Colonic mucosa (tissue), 4 donors: ENCODE measurements at regions not wholly inside any gene's neighbourhood (a gene's known extent, or its start where the extent isn't known, plus 50 kb on each side); places are given as distances from the start of the nearest gene placed in this dataset.

Source experiments
- DNase-seq: peaks from one replicate; pipeline ENCODE4 v3.0.0-alpha.2; 2020
- H3K27ac ChIP-seq: fragments of 200-600 bp; one replicate; pipeline ENCODE4 v1.8.0; 2021
- H3K27me3 ChIP-seq: fragments of 200-600 bp; one replicate; pipeline ENCODE4 v1.8.0; 2021
- H3K36me3 ChIP-seq: fragments of 200-600 bp; one replicate; pipeline ENCODE4 v1.8.0; 2021
- H3K4me1 ChIP-seq: fragments of 200-600 bp; one replicate; pipeline ENCODE4 v1.8.0; 2021; ENCODE audit warnings: mild to moderate bottlenecking
- H3K4me3 ChIP-seq: fragments of 200-600 bp; one replicate; pipeline ENCODE4 v1.8.0; 2021
- H3K9ac ChIP-seq, 2 donors: one replicate each; pipeline ENCODE4 v1.7.0; 2013; ENCODE audit warnings: control low read depth in 2 of 2, low read depth in 2 of 2, low read length in 2 of 2
- H3K9me3 ChIP-seq: fragments of 200-600 bp; one replicate; pipeline ENCODE4 v1.8.0; 2021
- intact Hi-C: fragments of 100-400 bp; cut with DNase I; formaldehyde crosslinking; loops from one replicate; pipeline ENCODE4 v1.14.1; 2022
- TF ChIP-seq, protein P1 (sequence below): fragments of 200-600 bp; IDR thresholded peaks from one replicate; pipeline ENCODE4 v1.8.0; 2022; ENCODE audit warnings: antibody characterized with exemption, mild to moderate bottlenecking
- donor health status: healthy.
- donor health status: DM: no; HTN: no; CAD: no.
- donor health status: DM: no; HTN: no; CAD: no.

DNA sequence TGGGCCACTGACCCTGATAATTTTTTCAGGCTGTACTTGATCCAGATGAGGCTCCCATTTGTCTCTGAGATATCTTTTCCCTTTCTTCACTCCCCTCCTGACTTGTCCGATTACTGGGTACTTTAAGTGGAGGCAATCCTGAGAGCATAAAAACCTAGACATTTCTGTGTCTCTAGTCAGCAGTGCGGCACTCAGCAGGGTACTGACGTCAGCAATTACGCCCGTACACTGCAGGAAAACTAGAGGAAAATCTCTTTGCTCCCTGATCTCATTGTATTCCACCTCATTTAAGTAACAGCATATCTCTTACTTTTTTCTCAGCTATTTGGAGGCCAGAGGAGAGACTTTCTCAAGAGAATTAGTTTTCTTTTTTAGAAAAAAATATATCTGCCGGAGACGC lies 315.5 kb upstream of the OR4E1 start:
- intact Hi-C loops = no loop called here
- Histone ChIP-seq H3K27ac (no peak overlapping the region), H3K36me3 (no peaks in the 10 kb centered on the region), H3K9ac (no peak overlapping the region), H3K4me1 (no peaks in the 10 kb centered on the region), H3K9me3 (no peaks in the 10 kb centered on the region), H3K27me3 (no peaks in the 10 kb centered on the region), H3K4me3 (no peak overlapping the region)
- no peak for DNase-seq
- TF ChIP-seq, protein P1, sequence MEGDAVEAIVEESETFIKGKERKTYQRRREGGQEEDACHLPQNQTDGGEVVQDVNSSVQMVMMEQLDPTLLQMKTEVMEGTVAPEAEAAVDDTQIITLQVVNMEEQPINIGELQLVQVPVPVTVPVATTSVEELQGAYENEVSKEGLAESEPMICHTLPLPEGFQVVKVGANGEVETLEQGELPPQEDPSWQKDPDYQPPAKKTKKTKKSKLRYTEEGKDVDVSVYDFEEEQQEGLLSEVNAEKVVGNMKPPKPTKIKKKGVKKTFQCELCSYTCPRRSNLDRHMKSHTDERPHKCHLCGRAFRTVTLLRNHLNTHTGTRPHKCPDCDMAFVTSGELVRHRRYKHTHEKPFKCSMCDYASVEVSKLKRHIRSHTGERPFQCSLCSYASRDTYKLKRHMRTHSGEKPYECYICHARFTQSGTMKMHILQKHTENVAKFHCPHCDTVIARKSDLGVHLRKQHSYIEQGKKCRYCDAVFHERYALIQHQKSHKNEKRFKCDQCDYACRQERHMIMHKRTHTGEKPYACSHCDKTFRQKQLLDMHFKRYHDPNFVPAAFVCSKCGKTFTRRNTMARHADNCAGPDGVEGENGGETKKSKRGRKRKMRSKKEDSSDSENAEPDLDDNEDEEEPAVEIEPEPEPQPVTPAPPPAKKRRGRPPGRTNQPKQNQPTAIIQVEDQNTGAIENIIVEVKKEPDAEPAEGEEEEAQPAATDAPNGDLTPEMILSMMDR = no peak

DNA sequence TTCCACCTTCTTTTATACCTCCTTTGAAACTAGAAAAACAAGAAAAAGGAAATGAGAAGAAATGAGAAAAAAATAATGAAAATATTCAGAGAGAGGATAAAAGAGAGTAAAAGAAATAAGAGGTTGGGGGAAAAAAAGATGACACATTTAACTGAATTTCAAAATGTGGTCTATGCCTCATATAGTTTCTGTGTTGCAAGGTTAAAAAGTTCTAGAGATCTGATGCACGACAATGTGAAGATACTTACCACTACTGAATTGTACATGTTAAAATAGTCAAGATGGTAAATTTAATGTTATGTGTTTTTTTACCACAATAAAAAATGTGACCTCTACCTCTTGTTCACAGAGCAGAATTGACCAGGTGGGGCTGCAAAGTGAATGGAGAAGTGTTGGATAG lies 314.8 kb upstream of the OR4E1 start:
- Histone ChIP-seq H3K9me3 (no peaks in the 10 kb centered on the region), H3K27me3 (no peaks in the 10 kb centered on the region), H3K4me3 (no peak overlapping the region), H3K9ac (no peak overlapping the region), H3K4me1 (no peaks in the 10 kb centered on the region), H3K36me3 (no peaks in the 10 kb centered on the region), H3K27ac (no peak overlapping the region)
- TF ChIP-seq, protein P1 = no peak
- DNase-seq = no peak
- intact Hi-C loops = no loop called here

DNA sequence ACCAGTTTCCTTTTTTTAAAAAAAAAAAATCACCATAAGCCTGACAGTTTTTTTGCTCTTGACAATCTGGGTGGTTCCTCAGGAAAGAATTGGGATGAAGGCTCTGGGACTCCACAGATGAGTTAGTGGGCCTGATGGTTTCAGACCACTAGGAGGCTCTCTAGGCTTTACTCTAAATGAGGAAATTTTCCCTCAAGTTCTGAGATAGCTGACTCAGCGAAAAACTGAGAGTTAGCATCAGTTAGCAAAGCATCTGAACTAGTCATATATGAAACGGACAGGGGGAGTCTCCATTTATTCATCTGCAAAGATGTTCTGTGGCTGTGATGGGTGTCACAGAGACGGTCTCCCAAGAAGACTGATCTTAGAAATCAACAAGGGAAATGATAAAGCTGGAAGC lies 314.3 kb upstream of the OR4E1 start:
- no peaks in the 10 kb centered on the region for H3K27me3 ChIP-seq
- no peaks in the 10 kb centered on the region for H3K4me1 ChIP-seq
- no peak overlapping the region for H3K27ac ChIP-seq
- H3K9me3 ChIP-seq = no peaks in the 10 kb centered on the region
- intact Hi-C loops = no loop called here
- no peaks in the 10 kb centered on the region for H3K36me3 ChIP-seq
- H3K9ac ChIP-seq = no peak overlapping the region
- TF ChIP-seq, protein P1 = no peak
- no peak for DNase-seq
- no peak overlapping the region for H3K4me3 ChIP-seq

DNA sequence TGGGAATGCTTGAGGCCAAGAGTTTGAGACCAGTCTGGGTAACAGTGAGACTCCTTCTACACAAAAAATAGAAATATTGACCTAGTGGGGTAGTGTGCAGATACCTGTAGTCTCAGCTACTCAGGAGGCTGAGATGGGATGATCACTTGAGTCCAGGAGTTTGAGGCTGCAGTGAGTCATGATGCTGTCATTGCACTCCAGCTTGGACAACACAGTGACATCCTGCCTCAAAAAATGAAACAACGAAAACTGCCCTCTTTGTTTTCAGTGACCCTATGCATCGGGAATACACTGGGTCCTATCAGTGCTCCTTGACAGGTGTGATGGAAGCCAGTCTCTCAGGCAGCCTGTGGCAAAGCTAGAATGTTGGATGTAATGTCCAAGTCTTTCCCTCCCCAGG lies 311.5 kb upstream of the OR4E1 start:
- H3K9ac ChIP-seq = no peak overlapping the region
- no peak overlapping the region for H3K27ac ChIP-seq
- no peaks in the 10 kb centered on the region for H3K4me1 ChIP-seq
- TF ChIP-seq, protein P1 = no peak
- H3K4me3 ChIP-seq = no peak overlapping the region
- no peak for DNase-seq
- no peaks in the 10 kb centered on the region for H3K27me3 ChIP-seq
- intact Hi-C loops = no loop called here
- no peaks in the 10 kb centered on the region for H3K9me3 ChIP-seq
- no peaks in the 10 kb centered on the region for H3K36me3 ChIP-seq

DNA sequence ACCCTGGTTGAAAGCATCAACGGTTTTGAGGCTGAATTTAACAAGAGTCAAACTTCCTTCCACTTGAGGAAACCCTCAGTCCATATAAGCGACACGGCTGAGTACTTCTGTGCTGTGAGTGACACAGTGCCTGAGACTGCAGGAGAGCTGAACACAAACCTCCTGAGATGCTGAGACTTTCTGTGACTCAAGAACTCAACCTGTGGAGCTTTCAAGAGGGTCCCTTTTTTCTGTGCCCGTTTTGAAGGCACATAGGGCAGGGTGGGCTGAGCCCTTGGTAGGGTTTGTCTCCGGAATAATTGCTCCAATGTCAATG lies 305.3 kb upstream of the OR4E1 start:
- H3K9me3 ChIP-seq = no peaks in the 10 kb centered on the region

More for the DNA sequence above, 305.3 kb upstream of the OR4E1 start:
- Histone ChIP-seq H3K27me3 (no peaks in the 10 kb centered on the region), H3K27ac (no peak overlapping the region), H3K4me1 (no peaks in the 10 kb centered on the region), H3K36me3 (no peaks in the 10 kb centered on the region), H3K9ac (no peak overlapping the region), H3K4me3 (no peak overlapping the region)
- intact Hi-C loops = no loop called here
- no peak for DNase-seq
- TF ChIP-seq, protein P1 = no peak
